Right hindlimb (tissue), 1 donor: ENCODE measurements at regions not wholly inside any gene's neighbourhood (a gene's known extent, or its start where the extent isn't known, plus 50 kb on each side); places are given as distances from the start of the nearest gene placed in this dataset.

Experiments
- DNase-seq: peaks from one replicate; pipeline ENCODE4 v3.0.0-alpha.2; 2018

GRCh38 chr15:92224843-92225242 is 168.8 kb upstream of the ST8SIA2 start:
- DNase-seq = no peak

GRCh38 chr15:92226020-92226612 is 167.6 kb upstream of the ST8SIA2 start:
- DNase-seq = no peak

- no peak for DNase-seq
Observed at GRCh38 chr15:92228830-92229229, 164.9 kb upstream of the ST8SIA2 start.

DNA sequence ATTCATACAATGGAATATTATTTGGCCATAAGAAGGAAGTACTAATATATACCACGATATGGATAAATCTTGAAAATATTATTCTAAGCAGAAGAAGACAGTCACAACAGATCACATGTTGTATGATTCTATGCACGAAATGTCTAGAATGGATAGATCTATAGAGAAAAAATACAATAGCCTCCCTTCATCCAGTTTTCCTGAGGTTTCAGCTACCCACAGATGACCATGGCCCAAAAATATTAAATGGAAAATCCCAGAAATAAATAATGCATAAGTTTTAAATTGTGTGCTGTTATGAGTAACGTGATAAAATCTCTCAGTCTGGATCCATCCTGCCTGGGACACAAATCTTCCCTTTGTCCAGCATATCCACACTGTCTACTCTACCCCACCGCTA is 162.2 kb upstream of the ST8SIA2 start:
- DNase-seq = no peak

DNA sequence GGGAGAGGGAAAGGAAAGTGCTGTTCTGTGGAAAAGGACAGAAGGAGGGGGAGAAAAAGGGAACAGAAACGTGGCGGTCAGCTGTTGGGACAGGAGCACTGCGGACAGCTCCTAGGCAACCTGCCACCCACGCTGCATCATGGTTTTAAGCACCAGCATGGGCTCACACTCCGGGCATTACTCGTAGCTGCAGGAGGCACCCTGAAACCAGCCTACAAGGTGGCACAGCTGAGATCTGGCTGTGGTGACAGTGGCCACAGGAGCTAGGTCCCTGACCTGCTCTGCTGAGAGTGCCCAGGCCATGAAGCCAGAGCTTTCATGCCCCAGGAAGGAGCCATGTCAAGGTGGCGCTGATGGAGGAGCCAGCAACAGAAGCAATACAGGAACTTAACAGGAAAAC is 161.4 kb upstream of the ST8SIA2 start:
- DNase-seq = no peak

GRCh38 chr15:92232876-92233275 is 160.8 kb upstream of the ST8SIA2 start:
- no peak for DNase-seq

GRCh38 chr15:92243227-92243626 is 150.5 kb upstream of the ST8SIA2 start:
- no peak for DNase-seq

GRCh38 chr15:92244703-92245102 is 149.0 kb upstream of the ST8SIA2 start:
- no peak for DNase-seq

DNA sequence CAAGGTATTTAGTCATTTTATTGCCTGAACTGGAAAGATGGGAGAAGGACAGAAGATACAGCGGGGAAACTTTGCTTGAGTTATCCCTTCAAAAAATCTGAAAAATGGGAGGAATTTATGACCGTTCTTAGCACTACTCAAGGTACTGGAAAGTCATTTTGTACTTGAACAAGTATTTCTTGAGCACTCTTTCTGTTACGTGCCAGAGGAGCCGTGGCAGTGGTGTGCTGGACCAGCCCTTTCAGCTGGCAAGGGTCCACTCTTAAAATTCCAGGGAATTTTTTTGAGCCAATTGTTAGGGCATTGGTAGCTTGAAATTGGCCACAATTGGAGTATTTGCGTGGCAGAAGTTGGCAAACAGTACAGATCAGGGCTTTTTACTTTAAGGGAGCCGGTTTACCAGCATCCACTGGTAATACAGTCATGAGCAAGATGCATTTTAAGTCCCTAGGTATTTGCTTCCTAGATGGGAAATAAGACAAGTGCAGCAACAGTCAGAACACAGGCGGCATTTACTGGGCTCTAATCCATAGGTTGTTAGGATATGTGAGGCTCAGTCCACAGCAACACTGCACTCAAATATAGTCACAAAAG is 145.9 kb upstream of the ST8SIA2 start:
- DNase-seq = no peak

DNA sequence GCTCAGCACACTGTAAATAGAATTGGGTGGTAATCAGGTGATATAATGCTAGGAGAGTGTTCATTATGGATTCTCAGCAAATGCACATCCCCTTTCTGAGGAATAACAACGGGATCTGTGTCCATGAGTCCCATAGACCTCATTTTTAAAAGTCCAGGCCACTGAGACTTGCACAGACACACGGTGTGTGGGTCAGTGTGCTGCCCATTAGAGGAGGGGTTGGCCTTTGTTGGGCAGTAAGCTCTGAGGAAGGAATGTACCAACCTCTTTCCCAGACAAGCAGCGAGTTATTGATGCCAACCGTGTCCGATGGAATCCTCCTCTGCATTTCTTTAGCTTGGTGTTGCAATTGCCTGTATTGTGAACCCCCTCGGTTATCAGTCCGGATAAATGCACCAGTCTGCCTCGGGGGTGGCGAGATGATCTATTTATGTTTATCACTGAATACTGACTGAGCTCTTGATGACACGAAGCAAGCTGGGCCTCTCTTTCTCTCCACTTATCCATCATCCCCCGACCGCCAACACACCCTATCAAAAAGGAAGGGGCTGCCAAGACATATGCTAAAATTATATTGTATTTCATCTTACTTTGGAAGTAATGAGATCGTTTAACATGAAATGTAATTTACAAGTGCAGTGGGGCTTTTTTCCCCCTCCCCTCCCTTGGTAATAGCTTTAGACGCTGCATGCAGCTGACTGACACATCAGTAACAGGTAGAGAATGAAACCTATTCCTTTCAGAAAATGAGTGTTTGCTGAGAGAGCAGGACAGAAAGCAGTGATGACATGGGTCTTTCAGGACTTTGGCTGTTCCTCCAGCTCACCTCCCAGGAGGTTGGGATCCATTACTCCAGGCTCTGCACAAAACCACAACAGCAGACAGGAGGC is 126.6 kb upstream of the ST8SIA2 start:
- no peak for DNase-seq

GRCh38 chr15:92268900-92269299 is 124.8 kb upstream of the ST8SIA2 start:
- DNase-seq = no peak

DNA sequence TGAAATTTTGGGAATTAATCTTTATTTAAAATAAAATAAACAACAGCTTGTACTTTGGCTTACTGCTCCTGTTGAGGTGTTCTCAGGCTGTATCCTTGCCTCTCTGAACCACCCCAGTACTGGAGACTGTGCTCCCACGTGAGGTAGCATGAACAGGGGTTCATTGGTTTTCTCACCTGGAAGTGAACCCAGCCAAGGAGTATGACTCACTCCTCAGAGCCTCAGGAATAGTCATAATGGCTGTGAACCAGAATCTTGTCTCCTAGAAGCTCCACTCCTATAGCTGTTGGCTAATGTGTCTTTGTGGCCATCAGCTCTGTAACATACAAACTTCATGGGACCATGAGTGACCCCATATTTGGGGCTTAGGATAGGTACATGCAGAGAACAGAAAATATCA is 122.5 kb upstream of the ST8SIA2 start:
- no peak for DNase-seq

DNA sequence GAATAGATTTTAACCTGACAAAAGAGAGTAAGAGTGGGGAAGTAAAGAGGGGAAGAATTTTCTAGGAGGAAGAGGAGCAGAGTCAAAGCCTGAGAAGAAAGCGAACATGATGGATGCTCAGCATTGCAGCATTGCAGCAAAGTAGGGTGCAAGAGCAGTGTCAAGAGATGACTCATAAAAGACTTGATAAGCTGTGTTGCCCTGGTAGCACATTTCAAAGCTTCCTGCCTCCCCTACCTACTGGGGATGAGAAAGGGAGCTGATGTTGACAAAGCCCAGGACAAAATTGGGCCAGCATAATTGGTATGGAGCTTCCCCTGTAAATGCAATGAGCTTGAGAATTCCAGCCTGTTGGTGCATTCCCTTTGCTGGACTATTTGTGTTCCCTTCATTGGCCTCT is 121.6 kb upstream of the ST8SIA2 start:
- no peak for DNase-seq

DNA sequence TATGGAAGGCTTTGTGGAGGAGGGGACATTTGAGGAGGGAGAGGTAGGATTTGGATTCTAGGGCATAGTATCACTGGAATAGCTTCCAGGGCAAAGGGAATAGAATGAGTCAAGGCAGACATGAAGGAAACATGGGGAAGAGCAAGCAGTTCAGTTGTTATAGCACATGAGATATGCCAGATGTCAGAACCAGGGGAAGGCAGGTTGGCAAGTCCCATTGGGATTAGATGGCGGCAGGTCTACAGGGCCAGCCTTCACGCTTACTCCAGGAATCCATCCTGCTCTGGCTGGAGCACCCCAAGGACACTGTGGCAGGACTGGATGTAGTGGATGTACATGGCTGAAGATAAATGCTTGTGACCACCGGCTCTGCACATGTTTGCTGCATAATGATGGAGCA is 120.4 kb upstream of the ST8SIA2 start:
- DNase-seq = no peak

DNA sequence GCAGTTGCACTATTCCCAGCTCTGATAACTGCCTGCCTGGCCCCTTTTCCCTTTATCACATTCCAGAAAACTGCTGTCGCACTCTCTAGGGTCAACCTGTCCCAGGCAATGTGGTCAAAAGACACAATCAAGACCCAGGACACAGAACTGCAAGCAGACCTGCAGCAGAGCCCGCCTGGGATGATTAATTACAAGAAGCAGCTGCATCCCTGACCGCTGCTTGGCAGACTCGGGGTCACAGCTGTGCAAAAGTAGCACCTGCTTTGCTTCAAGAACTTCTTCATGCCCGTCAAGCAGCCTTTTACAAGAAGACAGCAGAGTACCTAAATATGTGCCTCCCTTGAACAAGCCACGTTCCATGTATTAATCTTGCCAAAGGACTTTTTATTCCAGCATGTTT is 120.0 kb upstream of the ST8SIA2 start:
- peak; percentile 50 for DNase-seq

DNA sequence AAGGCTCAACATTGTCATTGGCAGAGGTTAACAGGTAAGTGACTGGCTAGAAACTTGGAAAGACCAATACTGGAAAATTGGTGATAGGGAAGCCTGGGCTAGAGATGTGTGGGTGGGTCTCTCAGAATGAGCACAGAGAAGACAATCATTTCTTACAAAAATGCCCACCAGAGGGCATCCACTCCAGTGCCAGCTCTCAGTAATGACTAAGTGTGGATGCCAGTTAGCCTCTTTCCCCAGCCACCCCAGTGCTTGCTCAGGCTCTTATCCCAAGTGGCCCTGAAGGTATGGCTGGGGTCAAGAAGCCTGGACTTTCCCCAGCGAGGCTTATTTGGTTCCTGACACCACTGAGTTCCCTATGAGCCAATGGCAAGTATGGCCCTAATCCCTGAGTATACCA is 115.9 kb upstream of the ST8SIA2 start:
- peak; percentile 33 for DNase-seq

DNA sequence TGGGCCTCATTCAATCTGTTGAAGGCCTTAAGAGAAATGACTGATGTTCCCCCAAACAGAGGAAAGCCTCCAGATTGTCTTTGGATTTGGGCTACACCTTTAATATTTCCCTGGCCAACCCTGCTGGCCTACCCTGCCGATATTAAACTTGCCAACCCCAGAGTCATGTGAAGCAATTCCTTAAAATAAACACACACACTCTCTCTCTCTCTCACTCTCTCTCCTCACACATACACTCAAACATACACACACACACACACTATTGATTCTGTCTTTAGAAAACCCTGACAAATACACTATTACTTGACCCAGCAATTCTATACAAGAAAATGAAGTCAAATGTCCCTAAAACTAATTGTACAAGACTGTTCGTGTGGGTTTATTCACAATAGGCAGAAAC is 109.9 kb upstream of the ST8SIA2 start:
- no peak for DNase-seq

- DNase-seq = no peak
Observed at GRCh38 chr15:92288755-92289154, 104.9 kb upstream of the ST8SIA2 start.

DNA sequence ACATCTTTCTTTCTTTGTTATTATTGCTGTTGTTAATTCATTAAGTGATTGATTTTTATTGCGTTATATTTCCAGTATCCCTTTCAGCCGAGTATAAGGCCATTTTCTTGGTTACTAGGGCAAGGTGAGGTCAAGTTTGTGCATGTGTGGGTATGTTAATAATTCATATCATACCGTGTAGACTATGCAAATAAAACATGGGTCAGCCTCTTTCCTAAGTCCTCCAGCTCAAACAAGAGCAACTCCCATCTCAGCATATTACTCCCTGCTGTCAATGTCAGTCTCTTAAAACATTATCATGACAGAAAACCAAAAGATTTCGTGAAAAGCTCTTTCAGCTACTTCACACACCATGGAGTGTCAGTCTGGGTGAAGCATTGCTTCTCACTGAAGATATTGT is 103.9 kb upstream of the ST8SIA2 start:
- DNase-seq = no peak

GRCh38 chr15:92290359-92290992 is 103.2 kb upstream of the ST8SIA2 start:
- no peak for DNase-seq

GRCh38 chr15:92291900-92292299 is 101.8 kb upstream of the ST8SIA2 start:
- no peak for DNase-seq

GRCh38 chr15:92294759-92295158 is 98.9 kb upstream of the ST8SIA2 start:
- no peak for DNase-seq

DNA sequence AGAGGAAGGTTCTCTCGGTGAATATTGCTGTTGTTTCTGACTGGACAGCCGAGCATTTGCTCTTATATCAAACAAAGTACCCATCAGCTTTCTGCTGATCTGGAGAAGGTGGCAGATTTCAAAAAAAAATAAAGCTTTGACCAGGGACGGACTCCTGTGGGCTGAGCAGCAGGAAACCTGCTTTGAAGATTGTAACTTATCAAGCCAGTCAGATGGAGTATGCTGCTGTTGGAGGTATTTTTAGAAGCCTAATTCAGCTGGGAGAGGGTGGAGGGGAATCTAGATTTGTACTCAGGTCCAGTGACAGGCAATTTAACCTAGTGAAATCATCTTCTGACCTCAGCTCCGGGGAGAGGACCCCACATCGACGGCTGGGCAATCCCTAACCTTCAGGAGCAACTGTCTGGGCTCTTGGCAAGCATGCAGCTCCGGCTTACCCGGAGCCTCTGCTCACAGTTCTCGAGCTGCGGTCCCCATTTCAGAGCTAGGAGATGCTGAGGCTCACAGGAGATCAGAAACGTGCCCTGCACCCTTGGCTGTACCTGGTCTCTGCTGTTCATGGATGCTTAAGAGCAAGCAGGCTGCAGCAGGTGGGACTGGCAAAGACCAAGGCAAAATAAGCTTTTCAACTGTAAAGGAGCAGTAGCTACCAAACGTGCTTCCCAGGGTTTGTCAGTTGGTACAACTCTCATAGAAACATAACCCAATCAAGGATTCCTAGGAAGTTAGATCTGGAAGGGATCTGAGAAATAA is 89.3 kb upstream of the ST8SIA2 start:
- DNase-seq = no peak
